HAP-1 (cell line): ENCODE measurements at regions not wholly inside any gene's neighbourhood (a gene's known extent, or its start where the extent isn't known, plus 50 kb on each side); places are given as distances from the start of the nearest gene placed in this dataset.

Experiments
- DNase-seq, 2 experiments: peaks; one replicate each; pipeline ENCODE4 v3.0.0-alpha.2; 2016 to 2020; ENCODE audit warnings: low spot score in 2 of 2
- H3K27me3 ChIP-seq: fragments of 250-450 bp; sonication (Bioruptor Pico); 2 replicates; pipeline ENCODE4 v1.5.1; 2020; ENCODE audit warnings: low read depth, mild to moderate bottlenecking, moderate library complexity
- H3K36me3 ChIP-seq: fragments of 250-450 bp; sonication (Bioruptor Pico); replicated peaks from 2 replicates; pipeline ENCODE4 v1.5.1; 2020; ENCODE audit warnings: mild to moderate bottlenecking
- H3K4me1 ChIP-seq: fragments of 250-450 bp; sonication (Bioruptor Pico); 2 replicates; pipeline ENCODE4 v1.5.1; 2020; ENCODE audit warnings: mild to moderate bottlenecking
- H3K4me3 ChIP-seq: fragments of 250-450 bp; sonication (Bioruptor Pico); 2 replicates; pipeline ENCODE4 v1.5.1; 2020; ENCODE audit warnings: mild to moderate bottlenecking, moderate library complexity
- H3K9me3 ChIP-seq: fragments of 250-450 bp; sonication (Bioruptor Pico); 2 replicates; pipeline ENCODE4 v1.5.1; 2020; ENCODE audit warnings: mild to moderate bottlenecking, moderate library complexity
- in situ Hi-C: fragments of 300-500 bp; cut with MboI; formaldehyde crosslinking; loops from 3 replicates; pipeline ENCODE4 v1.14.3; 2020; ENCODE audit warnings: low sequenced_read_pairs, inconsistent platforms, mixed read lengths

DNA sequence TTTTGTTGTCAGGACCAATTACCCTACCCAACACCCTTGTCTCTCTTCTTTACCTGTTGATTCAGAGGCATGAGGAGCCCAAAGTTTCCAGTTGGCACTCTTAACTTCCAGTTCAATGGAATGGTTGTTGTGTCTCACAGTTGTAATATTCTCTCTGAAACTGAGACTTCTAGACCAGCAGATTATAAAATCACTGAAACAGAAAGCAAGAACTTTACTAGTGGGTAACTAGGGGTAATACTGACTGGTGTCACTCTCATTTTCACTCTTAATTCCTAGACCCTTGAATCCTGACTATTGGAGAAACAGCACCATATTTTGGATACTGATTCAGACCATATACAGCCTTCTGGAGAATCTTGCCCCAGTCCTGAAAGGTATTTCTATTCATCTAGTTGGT is 140.2 kb upstream of the MMS22L start:
- H3K4me3 ChIP-seq, result no peak overlapping the region
- no peaks in the 10 kb centered on the region for H3K36me3 ChIP-seq
- in situ Hi-C loops, result no loop called here
- no peaks in the 10 kb centered on the region; the same call in 1 of the 2 replicates for H3K27me3 ChIP-seq
- no peaks in the 10 kb centered on the region for H3K4me1 ChIP-seq
- no peak for DNase-seq
- H3K9me3 ChIP-seq, result no peaks in the 10 kb centered on the region

DNA sequence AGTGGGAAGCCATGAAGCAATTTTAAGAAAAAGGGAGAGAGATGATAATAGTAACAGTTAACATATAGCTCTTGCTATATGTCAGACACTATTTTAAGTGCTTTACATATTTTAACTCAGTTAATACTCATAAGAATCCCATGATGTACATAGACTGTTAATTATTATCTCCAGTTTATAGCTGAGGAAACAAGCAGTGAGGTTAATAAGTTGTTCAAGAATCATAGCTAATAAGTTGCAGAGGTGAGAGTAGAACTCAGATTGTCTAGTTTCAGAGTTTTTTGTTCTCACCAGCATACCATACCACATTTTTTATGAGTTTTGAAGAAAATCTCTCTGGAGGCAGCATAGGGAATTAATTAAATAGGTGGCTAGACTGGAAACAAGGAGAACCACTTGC is 144.6 kb upstream of the MMS22L start:
- Histone ChIP-seq H3K4me3 (no peak overlapping the region), H3K27me3 (no peaks in the 10 kb centered on the region; the same call in none of the 2 replicates), H3K4me1 (no peaks in the 10 kb centered on the region), H3K9me3 (no peaks in the 10 kb centered on the region), H3K36me3 (no peaks in the 10 kb centered on the region)
- no peak for DNase-seq
- in situ Hi-C loops, result no loop called here

DNA sequence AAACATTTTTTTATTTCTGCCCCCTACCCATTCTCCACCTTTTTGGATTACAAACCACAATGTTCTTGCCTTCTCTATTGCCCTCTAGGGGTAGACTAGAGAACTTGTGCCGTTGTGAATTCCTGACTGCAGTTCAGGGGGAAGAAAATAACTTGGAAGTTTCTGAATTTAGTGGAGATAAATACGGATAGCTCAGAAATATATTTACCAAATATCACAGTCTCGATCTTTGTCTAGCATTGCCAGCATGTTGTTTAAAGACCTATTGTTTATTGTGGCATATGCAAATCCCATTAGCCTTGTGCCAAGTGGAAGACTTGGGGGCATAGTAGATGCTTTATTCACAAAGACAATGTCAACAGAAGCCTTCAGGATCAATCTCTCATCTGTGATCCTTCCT is 154.1 kb upstream of the MMS22L start:
- H3K4me3 ChIP-seq, result no peak overlapping the region
- no peaks in the 10 kb centered on the region for H3K36me3 ChIP-seq
- H3K4me1 ChIP-seq, result no peaks in the 10 kb centered on the region
- peak in 1 of 2 experiments; percentile 46 for DNase-seq
- H3K9me3 ChIP-seq, result no peaks in the 10 kb centered on the region
- H3K27me3 ChIP-seq, result peaks cover 4% of the 10 kb centered on the region; the same call in 1 of the 2 replicates
- in situ Hi-C loops, result no loop called here

DNA sequence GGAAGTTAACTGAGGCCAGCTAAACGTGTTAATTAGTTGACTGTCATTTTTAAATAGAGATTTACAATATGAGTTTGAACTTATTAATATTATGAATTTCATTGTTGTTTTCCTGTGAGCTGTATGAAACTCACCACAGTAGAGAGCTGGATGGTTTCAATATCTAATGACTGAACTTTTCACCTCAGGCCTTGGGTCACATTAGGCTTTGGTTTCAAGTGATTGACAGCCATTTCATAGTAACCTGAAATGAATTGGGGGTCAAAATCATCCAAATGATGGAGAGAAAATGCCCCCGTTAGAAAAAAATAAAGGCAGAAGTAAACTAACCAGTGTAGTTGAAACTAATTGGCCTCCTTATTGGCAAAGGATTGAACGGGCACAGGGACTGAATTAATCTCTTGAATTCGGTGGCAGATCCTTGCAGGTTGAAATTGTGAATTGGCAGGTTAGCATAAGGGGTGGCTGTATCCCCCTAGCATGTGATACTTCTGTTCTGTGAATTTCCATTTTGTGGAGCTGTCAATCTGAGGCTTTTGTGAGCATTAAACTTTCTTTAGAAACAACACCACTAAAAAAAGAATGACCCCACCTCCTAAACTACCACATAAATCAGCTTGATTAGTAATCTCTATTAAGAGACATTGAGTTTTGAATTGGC is 155.1 kb upstream of the MMS22L start:
- Histone ChIP-seq H3K9me3 (no peaks in the 10 kb centered on the region), H3K27me3 (0 out of 2 replicates have a peak, but pooled peaks cover 4% of the 10 kb centered on the region), H3K36me3 (no peaks in the 10 kb centered on the region), H3K4me3 (no peak overlapping the region), H3K4me1 (no peaks in the 10 kb centered on the region)
- in situ Hi-C loops, result no loop called here
- DNase-seq, result no peak

DNA sequence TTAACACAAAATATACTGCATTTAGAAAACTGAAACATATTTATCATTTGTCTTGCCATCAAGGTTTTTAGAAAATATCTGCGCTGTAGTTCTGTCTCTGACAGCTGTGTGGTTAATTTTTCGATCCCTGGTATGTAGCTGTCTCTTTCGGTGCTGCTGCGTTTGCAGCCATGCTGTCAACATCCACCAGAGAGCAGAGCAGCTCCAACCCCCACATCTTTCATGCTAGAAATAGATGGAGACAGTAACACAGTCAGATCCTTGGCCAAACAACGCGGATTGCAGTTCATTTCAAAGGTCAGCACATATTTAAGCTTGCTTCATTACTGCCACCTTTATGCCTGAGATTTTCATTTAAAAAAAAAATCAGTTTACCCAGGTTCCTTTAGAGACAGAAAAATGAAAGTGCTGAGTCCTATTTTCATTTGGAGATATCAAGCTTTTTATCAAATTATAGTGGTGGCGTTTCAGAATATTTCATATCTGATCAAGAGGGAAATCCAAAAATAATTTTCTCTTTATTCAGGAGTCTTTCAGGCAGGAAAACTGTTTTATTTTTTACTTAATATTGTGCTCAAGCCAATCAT is 157.7 kb upstream of the MMS22L start:
- H3K9me3 ChIP-seq, result no peaks in the 10 kb centered on the region
- in situ Hi-C loops, result no loop called here
- no peak overlapping the region for H3K4me3 ChIP-seq
- peak; percentile 51 to 65 for DNase-seq
- H3K4me1 ChIP-seq, result no peaks in the 10 kb centered on the region
- H3K27me3 ChIP-seq, result no peaks in the 10 kb centered on the region
- no peaks in the 10 kb centered on the region for H3K36me3 ChIP-seq

DNA sequence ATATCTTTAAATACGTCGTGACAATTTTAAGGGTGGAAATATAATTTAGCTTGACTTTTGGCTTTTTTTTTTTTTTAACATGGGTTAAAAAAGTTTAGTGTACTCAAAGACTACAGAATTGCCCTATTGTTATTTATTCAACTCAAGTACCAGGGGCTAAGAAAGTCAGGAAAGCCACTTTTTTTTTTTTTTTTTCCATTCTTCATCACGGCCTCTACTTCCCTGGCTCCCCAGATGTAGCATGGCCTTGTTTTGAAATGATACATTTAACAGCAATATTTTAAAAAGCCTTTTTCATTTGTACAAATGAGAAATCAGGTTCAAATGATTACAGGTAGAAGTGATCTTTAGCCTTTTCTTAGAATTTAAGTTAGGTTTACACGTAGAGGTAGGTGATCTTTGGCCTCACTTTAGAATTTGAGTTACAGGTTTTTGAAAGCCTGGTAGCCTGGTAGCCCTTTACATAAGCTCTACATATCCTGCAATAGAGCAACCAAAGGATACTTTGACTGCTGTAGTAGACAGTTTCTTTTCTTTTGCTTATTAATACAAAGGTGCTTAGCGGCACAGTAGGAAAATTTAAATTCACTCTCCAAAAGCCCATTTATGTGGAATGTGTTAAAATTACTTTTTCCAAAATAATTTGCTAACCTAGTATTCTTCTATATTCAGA is 160.5 kb upstream of the MMS22L start:
- H3K27me3 ChIP-seq, result no peaks in the 10 kb centered on the region
- H3K4me3 ChIP-seq, result no peak overlapping the region
- no peak for DNase-seq
- no peaks in the 10 kb centered on the region for H3K9me3 ChIP-seq
- no peaks in the 10 kb centered on the region for H3K36me3 ChIP-seq
- H3K4me1 ChIP-seq, result no peaks in the 10 kb centered on the region
- in situ Hi-C loops, result no loop called here

DNA sequence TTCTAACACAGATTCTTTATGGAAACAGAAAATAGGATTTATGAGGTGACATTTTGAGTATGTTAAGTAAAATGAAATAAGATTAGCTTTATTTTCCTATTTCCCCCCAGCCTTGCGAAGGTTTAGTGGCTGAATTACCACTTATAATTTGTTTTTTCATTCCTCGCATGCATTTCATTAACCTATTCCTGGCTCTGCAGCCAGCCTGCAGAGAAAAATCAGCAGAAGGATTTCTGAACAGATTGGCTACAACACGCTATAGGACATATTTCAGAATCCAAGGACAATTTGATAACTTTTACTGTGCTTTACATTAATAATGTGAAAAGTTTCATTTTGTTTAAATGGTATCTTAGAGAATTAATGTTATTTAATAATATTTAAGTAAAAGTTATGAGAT is 162.4 kb upstream of the MMS22L start:
- no peaks in the 10 kb centered on the region for H3K4me1 ChIP-seq
- in situ Hi-C loops, result no loop called here
- H3K4me3 ChIP-seq, result no peak overlapping the region
- DNase-seq, result no peak
- no peaks in the 10 kb centered on the region for H3K36me3 ChIP-seq
- H3K9me3 ChIP-seq, result no peaks in the 10 kb centered on the region
- H3K27me3 ChIP-seq, result no peaks in the 10 kb centered on the region

DNA sequence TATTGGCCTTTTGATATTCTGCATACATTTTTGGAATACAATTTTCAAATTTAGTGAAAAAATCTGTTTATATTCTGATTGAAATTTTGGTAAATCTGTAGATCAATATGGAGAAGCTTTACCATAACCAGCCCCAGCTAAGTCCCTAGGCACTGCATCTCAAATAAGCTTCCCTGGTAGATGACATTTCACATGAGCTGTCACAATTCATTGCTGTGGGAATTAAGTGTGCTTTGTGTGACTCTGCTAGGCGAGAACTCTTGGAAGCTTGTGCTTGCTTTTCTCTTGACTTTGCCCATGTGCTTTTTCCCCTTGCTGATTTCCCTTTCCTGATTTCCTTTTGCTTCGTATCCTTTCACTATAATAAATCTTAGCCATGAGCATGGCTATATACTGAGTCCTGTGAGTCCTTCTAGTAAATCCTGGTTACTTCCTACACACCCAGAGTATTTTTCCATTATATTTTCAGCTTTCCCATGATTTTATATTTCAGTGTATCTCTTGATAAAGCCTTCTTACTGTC is 166.5 kb upstream of the MMS22L start:
- no peaks in the 10 kb centered on the region for H3K4me1 ChIP-seq
- no peaks in the 10 kb centered on the region for H3K27me3 ChIP-seq
- no peak overlapping the region for H3K4me3 ChIP-seq
- H3K9me3 ChIP-seq, result no peaks in the 10 kb centered on the region
- DNase-seq, result no peak
- in situ Hi-C loops, result no loop called here
- no peaks in the 10 kb centered on the region for H3K36me3 ChIP-seq

DNA sequence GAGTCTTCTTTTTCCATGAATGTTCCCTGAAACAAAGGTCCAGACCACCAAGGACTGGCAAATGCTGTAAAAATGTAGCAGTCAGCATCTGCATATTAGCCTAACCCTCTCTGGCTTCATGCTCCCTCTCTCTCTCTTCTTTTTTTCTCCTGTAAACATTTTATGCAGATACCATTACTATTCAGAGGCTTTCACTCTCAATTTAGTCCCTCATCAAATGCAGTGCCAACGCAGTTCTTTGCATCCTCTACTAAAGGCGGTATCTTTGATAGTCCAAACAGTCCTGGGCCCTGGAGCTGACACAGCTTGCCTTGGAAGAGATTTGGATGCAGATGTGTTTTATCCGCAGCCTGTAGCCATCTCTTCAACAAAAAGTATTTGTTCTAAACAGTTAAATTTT is 167.1 kb upstream of the MMS22L start:
- in situ Hi-C loops, result no loop called here
- Histone ChIP-seq H3K36me3 (no peaks in the 10 kb centered on the region), H3K4me1 (no peaks in the 10 kb centered on the region), H3K4me3 (no peak overlapping the region), H3K9me3 (no peaks in the 10 kb centered on the region), H3K27me3 (no peaks in the 10 kb centered on the region)
- no peak for DNase-seq

DNA sequence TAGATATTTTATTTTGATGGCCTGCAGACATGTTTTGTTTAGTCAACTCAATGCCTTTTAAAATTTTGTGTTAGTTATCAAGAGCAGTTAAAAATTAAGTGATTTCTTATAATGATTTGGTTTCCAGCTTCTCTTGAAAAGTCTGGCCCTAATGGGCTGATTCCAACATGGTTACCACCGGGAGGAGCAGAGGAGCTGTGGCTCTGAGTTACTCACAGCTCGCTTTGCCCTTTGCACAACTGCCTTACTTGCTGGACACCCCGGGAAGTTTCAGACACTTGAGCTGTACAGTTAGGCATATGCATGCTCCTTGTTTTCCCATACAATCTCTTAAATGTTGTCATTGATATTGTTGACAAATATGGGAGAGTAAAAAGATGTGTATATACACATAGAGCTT is 173.1 kb upstream of the MMS22L start:
- no peak for DNase-seq
- H3K4me1 ChIP-seq, result no peaks in the 10 kb centered on the region
- H3K27me3 ChIP-seq, result no peaks in the 10 kb centered on the region
- in situ Hi-C loops, result no loop called here
- no peaks in the 10 kb centered on the region for H3K36me3 ChIP-seq
- H3K4me3 ChIP-seq, result no peak overlapping the region
- no peaks in the 10 kb centered on the region for H3K9me3 ChIP-seq

DNA sequence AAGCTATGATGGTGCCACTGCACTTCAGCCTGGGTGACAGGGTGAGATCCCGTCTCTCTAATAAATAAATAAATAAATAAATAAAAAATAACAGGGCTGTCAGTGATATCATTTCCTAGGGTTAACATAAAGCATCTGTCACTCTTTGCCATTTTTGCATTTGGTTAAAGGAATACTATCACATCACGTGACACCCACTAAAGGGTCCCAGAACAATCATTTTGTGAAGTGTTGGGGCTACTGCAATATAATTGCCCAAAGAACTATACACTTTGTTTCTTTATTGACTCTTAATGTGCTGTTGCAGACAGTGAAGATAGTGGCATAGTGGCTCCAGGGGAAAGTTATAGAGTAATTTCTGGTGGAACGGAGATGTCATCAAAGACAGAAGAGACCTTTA is 176.5 kb upstream of the MMS22L start:
- Histone ChIP-seq H3K27me3 (peaks cover 2% of the 10 kb centered on the region; the same call in 1 of the 2 replicates), H3K9me3 (no peaks in the 10 kb centered on the region), H3K36me3 (no peaks in the 10 kb centered on the region), H3K4me1 (no peaks in the 10 kb centered on the region), H3K4me3 (no peak overlapping the region)
- in situ Hi-C loops, result no loop called here
- DNase-seq, result no peak

DNA sequence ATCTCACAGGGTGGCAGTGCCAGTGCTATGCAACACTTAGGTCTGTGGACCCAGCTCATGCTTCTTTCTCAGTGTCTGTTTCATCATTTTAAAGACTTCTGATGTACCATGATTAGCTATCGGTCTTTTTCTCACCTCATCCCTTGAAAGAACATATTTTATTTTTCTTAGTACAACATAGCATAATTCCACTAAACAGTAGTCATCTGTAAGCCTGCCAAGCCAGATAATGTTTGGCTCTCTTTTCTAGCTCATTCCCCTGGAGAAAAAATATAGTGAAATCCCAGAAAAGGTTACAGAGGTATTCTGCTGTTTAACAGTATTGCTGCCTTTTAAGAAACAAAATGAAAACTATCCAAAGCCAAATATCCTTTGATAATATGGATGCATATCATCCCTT is 177.0 kb upstream of the MMS22L start:
- peaks cover 2% of the 10 kb centered on the region; the same call in 1 of the 2 replicates for H3K27me3 ChIP-seq
- no peaks in the 10 kb centered on the region for H3K9me3 ChIP-seq
- no peak overlapping the region for H3K4me3 ChIP-seq
- H3K36me3 ChIP-seq, result no peaks in the 10 kb centered on the region
- in situ Hi-C loops, result no loop called here
- no peak for DNase-seq
- no peaks in the 10 kb centered on the region for H3K4me1 ChIP-seq

DNA sequence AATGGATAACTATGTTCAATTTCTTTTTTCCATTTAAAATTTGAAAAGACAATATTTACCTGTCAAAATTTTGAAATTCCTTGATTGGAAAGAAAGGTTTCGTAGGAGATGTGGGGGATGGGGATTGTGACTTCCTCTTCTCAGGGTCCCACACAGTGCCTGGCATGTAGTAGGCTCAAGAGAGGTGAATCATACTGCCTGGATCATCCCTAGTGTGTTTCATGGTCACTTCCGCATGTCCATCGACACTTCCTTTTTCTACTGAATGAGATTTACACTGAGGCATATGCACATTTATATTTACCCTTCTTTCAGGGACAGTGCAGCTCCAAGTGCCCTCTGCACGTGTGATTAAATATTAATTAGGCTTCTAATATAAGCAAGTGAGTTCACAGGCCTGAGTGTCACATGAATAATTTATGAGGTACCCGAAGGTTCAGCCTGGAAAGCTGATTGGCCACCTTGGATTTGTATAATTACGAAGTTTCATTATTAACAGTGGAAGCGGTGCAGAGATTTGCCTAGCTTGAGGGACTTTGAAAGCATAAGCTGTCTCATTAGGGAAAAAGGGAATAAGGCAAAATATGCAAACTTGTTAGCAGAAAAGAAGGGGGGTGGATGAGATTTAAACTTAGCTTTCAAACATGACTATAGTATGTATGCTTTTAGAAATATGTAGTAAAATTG is 177.5 kb upstream of the MMS22L start:
- in situ Hi-C loops, result no loop called here
- Histone ChIP-seq H3K4me3 (no peak overlapping the region), H3K27me3 (peaks cover 2% of the 10 kb centered on the region; the same call in 1 of the 2 replicates), H3K4me1 (no peaks in the 10 kb centered on the region), H3K9me3 (no peaks in the 10 kb centered on the region), H3K36me3 (no peaks in the 10 kb centered on the region)
- DNase-seq, result no peak

DNA sequence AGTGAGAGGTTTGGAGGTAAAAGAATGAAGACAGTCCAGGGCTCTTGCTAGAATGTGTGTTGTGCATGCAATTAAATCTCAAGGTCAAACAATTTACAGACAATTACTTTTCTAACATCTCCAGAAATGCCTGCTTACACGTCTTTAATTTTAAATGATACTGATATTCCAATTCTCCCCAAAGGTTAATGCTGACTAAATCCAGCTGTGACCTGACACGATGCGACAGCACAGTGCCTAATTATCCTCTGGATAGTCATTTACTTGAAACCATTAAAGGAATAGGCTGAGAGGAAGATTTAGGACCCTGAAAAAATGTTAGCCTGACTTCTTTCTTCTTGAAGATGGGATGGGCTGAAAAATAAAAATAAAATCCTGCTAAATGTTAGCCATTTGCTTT is 178.2 kb upstream of the MMS22L start:
- no peak for DNase-seq
- H3K9me3 ChIP-seq, result no peaks in the 10 kb centered on the region
- no peaks in the 10 kb centered on the region; the same call in 1 of the 2 replicates for H3K4me1 ChIP-seq
- in situ Hi-C loops, result no loop called here
- no peak overlapping the region for H3K4me3 ChIP-seq
- H3K36me3 ChIP-seq, result no peaks in the 10 kb centered on the region
- H3K27me3 ChIP-seq, result peaks cover 2% of the 10 kb centered on the region; the same call in 1 of the 2 replicates
